H9 (cell line): ENCODE measurements at regions not wholly inside any gene's neighbourhood (a gene's known extent, or its start where the extent isn't known, plus 50 kb on each side); places are given as distances from the start of the nearest gene placed in this dataset.

Experiments
- DNase-seq: peaks from one replicate; pipeline ENCODE4 v3.0.0-alpha.2; 2017
- H2AFZ ChIP-seq: one replicate; pipeline ENCODE4 v1.6.1; 2013; ENCODE audit warnings: mild to moderate bottlenecking, low read length, control low read depth, moderate library complexity
- H2AK5ac ChIP-seq: 2 replicates; pipeline ENCODE4 v1.6.1; 2013; ENCODE audit warnings: low read length, control low read depth, mixed read lengths; ENCODE audit not compliant: insufficient read length
- H2BK120ac ChIP-seq: one replicate; pipeline ENCODE4 v1.6.1; 2013; ENCODE audit warnings: low read depth, mild to moderate bottlenecking, low read length, control low read depth, inconsistent platforms; ENCODE audit not compliant: poor library complexity, severe bottlenecking
- H2BK12ac ChIP-seq: 2 replicates; pipeline ENCODE4 v1.6.1; 2013; ENCODE audit warnings: low read length, control low read depth, mixed read lengths, low read depth; ENCODE audit not compliant: insufficient read length
- H2BK15ac ChIP-seq: 2 replicates; pipeline ENCODE4 v1.6.1; 2013; ENCODE audit warnings: low read depth, low read length, control low read depth
- H2BK20ac ChIP-seq: one replicate; pipeline ENCODE4 v1.6.1; 2013; ENCODE audit warnings: low read depth, mild to moderate bottlenecking, low read length, control low read depth, inconsistent platforms; ENCODE audit not compliant: poor library complexity, severe bottlenecking
- H2BK5ac ChIP-seq: 2 replicates; pipeline ENCODE4 v1.6.1; 2013; ENCODE audit warnings: low read length, control low read depth, mixed read lengths; ENCODE audit not compliant: insufficient read length
- H3K14ac ChIP-seq: 2 replicates; pipeline ENCODE4 v1.6.1; 2013; ENCODE audit warnings: low read length, control low read depth; ENCODE audit not compliant: insufficient read depth
- H3K18ac ChIP-seq: 2 replicates; pipeline ENCODE4 v1.6.1; 2013; ENCODE audit warnings: low read depth, mild to moderate bottlenecking, mixed read lengths, low read length, control low read depth; ENCODE audit not compliant: insufficient read length
- H3K23ac ChIP-seq: 2 replicates; pipeline ENCODE4 v1.6.1; 2013; ENCODE audit warnings: low read length, control low read depth, mixed read lengths, low read depth; ENCODE audit not compliant: insufficient read length
- H3K23me2 ChIP-seq: 2 replicates; pipeline ENCODE4 v1.6.1; 2013; ENCODE audit warnings: low read depth, mild to moderate bottlenecking, mixed read lengths, low read length, control low read depth; ENCODE audit not compliant: insufficient read length, poor library complexity, severe bottlenecking
- H3K27ac ChIP-seq: 2 replicates; pipeline ENCODE4 v1.5.1; 2013; ENCODE audit warnings: low read length, control low read depth, mixed read lengths, low read depth; ENCODE audit not compliant: insufficient read length
- H3K27me3 ChIP-seq: 2 replicates; pipeline ENCODE4 v1.6.1; 2013; ENCODE audit warnings: low read length, control low read depth, inconsistent platforms; ENCODE audit not compliant: insufficient read depth
- H3K4ac ChIP-seq: 2 replicates; pipeline ENCODE4 v1.6.1; 2013; ENCODE audit warnings: low read depth, mild to moderate bottlenecking, control low read depth, inconsistent platforms, low read length, moderate library complexity
- H3K4me1 ChIP-seq: 2 replicates; pipeline ENCODE4 v1.6.1; 2013; ENCODE audit warnings: low read length, control low read depth, inconsistent platforms; ENCODE audit not compliant: insufficient read depth
- H3K4me2 ChIP-seq: 2 replicates; pipeline ENCODE4 v1.6.1; 2013; ENCODE audit warnings: low read length, control low read depth, mixed read lengths; ENCODE audit not compliant: insufficient read length, insufficient read depth
- H3K56ac ChIP-seq: 2 replicates; pipeline ENCODE4 v1.6.1; 2013; ENCODE audit warnings: low read depth, mild to moderate bottlenecking, mixed read lengths, low read length, control low read depth; ENCODE audit not compliant: insufficient read length
- H3K79me1 ChIP-seq: 2 replicates; pipeline ENCODE4 v1.6.1; 2013; ENCODE audit warnings: low read depth, mild to moderate bottlenecking, moderate library complexity, low read length, control low read depth, inconsistent platforms; ENCODE audit not compliant: insufficient read depth, poor library complexity, severe bottlenecking
- H3K79me2 ChIP-seq: 2 replicates; pipeline ENCODE4 v1.6.1; 2013; ENCODE audit warnings: low read length, control low read depth, inconsistent platforms; ENCODE audit not compliant: insufficient read depth
- H3K9ac ChIP-seq: 2 replicates; pipeline ENCODE4 v1.6.1; 2013; ENCODE audit warnings: low read length, control low read depth, mixed read lengths; ENCODE audit not compliant: insufficient read length; ENCODE audit errors: extremely low read depth
- H3K9me3 ChIP-seq: one replicate; pipeline ENCODE4 v1.6.1; 2013; ENCODE audit warnings: low read depth, low read length, inconsistent platforms; ENCODE audit not compliant: control insufficient read depth
- H3T11ph ChIP-seq: one replicate; pipeline ENCODE4 v1.6.1; 2013; ENCODE audit warnings: mild to moderate bottlenecking, low read length, control low read depth, inconsistent platforms
- H4K20me1 ChIP-seq: one replicate; pipeline ENCODE4 v1.6.1; 2013; ENCODE audit not compliant: control insufficient read depth, insufficient read length, insufficient read depth
- H4K5ac ChIP-seq: 2 replicates; pipeline ENCODE4 v1.6.1; 2013; ENCODE audit warnings: low read depth, mild to moderate bottlenecking, mixed read lengths, low read length, control low read depth; ENCODE audit not compliant: insufficient read length
- H4K8ac ChIP-seq: replicated peaks from 2 replicates; pipeline ENCODE4 v1.6.1; 2013; ENCODE audit warnings: low read length, control low read depth, mixed read lengths, low read depth; ENCODE audit not compliant: insufficient read length
- H4K91ac ChIP-seq: 2 replicates; pipeline ENCODE4 v1.6.1; 2013; ENCODE audit warnings: low read depth, mild to moderate bottlenecking, moderate library complexity, mixed read lengths, low read length, control low read depth; ENCODE audit not compliant: insufficient read length
- H3K27ac Mint-ChIP-seq, 3 experiments: 2 replicates in 2 of 3; 3 replicates in 1 of 3; pipeline ENCODE4 v1.8.0; 2020 to 2021; ENCODE audit warnings: mixed read lengths in 3 of 3, mild to moderate bottlenecking in 1 of 3, moderate library complexity in 1 of 3
- H3K27me3 Mint-ChIP-seq: 2 replicates; pipeline ENCODE4 v1.8.0; 2021; ENCODE audit warnings: low read depth, mild to moderate bottlenecking, moderate library complexity, mixed read lengths
- H3K36me3 Mint-ChIP-seq, 3 experiments: 2 replicates in 2 of 3; 3 replicates in 1 of 3; pipeline ENCODE4 v1.8.0; 2020 to 2021; ENCODE audit warnings: low read depth in 3 of 3, mixed read lengths in 3 of 3; ENCODE audit not compliant: insufficient read depth in 1 of 3
- H3K4me1 Mint-ChIP-seq, 2 experiments: 2 replicates each; pipeline ENCODE4 v1.8.0; 2020; ENCODE audit warnings: mixed read lengths in 2 of 2
- H3K4me3 Mint-ChIP-seq, 2 experiments: 2 replicates in 1 of 2; 3 replicates in 1 of 2; pipeline ENCODE4 v1.8.0; 2020 to 2021; ENCODE audit warnings: mild to moderate bottlenecking in 2 of 2, mixed read lengths in 2 of 2, moderate library complexity in 1 of 2
- H3K9me3 Mint-ChIP-seq, 2 experiments: 2 replicates in 1 of 2; 3 replicates in 1 of 2; pipeline ENCODE4 v1.8.0; 2020; ENCODE audit warnings: mild to moderate bottlenecking in 2 of 2, mixed read lengths in 2 of 2, moderate library complexity in 1 of 2
- CTCF ChIP-seq: fragments of 200-600 bp; sonication (generic); conservative IDR thresholded peaks from 3 replicates; pipeline ENCODE4 v1.8.0; 2021; ENCODE audit warnings: antibody characterized with exemption, mild to moderate bottlenecking
- WGBS: extraction: QIAGEN DNeasy Blood & Tissue Kit; methylation state at CpG from one replicate; pipeline ENCODE4 v1.1.7; 2013; ENCODE audit warnings: missing lambda C conversion rate, low lambda C conversion rate, mixed read lengths; ENCODE audit not compliant: insufficient read length; ENCODE audit errors: extremely low coverage; 5-methylcytosine and 5-hydroxymethylcytosine counted together

GRCh38 chr15:69652293-69652692, 199.7 kb downstream of the RPLP1 start:
- H2AFZ ChIP-seq: no peak overlapping the region
- peaks cover 13% of the 10 kb centered on the region for H3K27me3 Mint-ChIP-seq
- H3K18ac ChIP-seq: no peak overlapping the region
- no peak overlapping the region for H3K9ac ChIP-seq
- no peaks in the 10 kb centered on the region for H3K23me2 ChIP-seq
- H2BK120ac ChIP-seq: no peak overlapping the region
- H3K56ac ChIP-seq: no peak overlapping the region
- H3K4me3 Mint-ChIP-seq: no peak overlapping the region
- WGBS: no CpG with 5 or more reads among the region's 1 CpG
- no peaks in the 10 kb centered on the region for H3K9me3 ChIP-seq
- H3K23ac ChIP-seq: no peak overlapping the region
- H3K4me2 ChIP-seq: no peak overlapping the region
- DNase-seq: no peak
- no peak overlapping the region for H3K27ac Mint-ChIP-seq
- no peak overlapping the region for H3K4ac ChIP-seq
- TF ChIP-seq CTCF: no peak
- no peaks in the 10 kb centered on the region for H3K36me3 Mint-ChIP-seq
- H2BK15ac ChIP-seq: no peak overlapping the region
- H3K27ac ChIP-seq: no peak overlapping the region
- H2BK20ac ChIP-seq: no peak overlapping the region
- no peaks in the 10 kb centered on the region for H3K79me1 ChIP-seq
- no peak overlapping the region for H2BK5ac ChIP-seq
- H3T11ph ChIP-seq: no peak overlapping the region
- peaks cover 17% of the 10 kb centered on the region; the same call in 1 of the 2 replicates for H3K4me1 ChIP-seq
- H4K8ac ChIP-seq: no peak overlapping the region
- no peak overlapping the region for H3K14ac ChIP-seq
- no peaks in the 10 kb centered on the region for H4K20me1 ChIP-seq
- no peak overlapping the region for H2BK12ac ChIP-seq
- no peak overlapping the region for H4K91ac ChIP-seq
- no peaks in the 10 kb centered on the region for H3K79me2 ChIP-seq
- H3K4me1 Mint-ChIP-seq: peaks cover 27 to 30% of the 10 kb centered on the region in 2 experiments
- H3K27me3 ChIP-seq: no peaks in the 10 kb centered on the region
- H3K9me3 Mint-ChIP-seq: no peaks in the 10 kb centered on the region
- no peak overlapping the region for H4K5ac ChIP-seq
- no peak overlapping the region for H2AK5ac ChIP-seq
